ENCODE measurements at regions not wholly inside any gene's neighbourhood (a gene's known extent, or its start where the extent isn't known, plus 50 kb on each side); places are given as distances from the start of the nearest gene placed in this dataset.

GRCh38 chrX:22366906-22367305, 94.2 kb downstream of the CBLL2 start:
- H3K79me2 ChIP-seq: no peaks in the 10 kb centered on the region
- no peak overlapping the region for H3K4me2 ChIP-seq (ENCODE audit: low read length)
- no peak overlapping the region for H3K27ac ChIP-seq
- no peak overlapping the region for H3K4me3 ChIP-seq (ENCODE audit: low read depth, low read length)
- H3K9me3 ChIP-seq (ENCODE audit: control insufficient read depth, low read length): no peaks in the 10 kb centered on the region
- H3K9ac ChIP-seq: no peak overlapping the region
- no peak for TF ChIP-seq CTCF (IDR thresholded peaks at IDR 0.05)
- H3K36me3 ChIP-seq (ENCODE audit: control insufficient read depth, insufficient read depth, low read length): no peaks in the 10 kb centered on the region
- H2AFZ ChIP-seq: no peak overlapping the region
- H3K27me3 ChIP-seq (ENCODE audit: control insufficient read depth, insufficient read depth, low read length): no peaks in the 10 kb centered on the region
- H3K4me1 ChIP-seq: no peaks in the 10 kb centered on the region

DNA sequence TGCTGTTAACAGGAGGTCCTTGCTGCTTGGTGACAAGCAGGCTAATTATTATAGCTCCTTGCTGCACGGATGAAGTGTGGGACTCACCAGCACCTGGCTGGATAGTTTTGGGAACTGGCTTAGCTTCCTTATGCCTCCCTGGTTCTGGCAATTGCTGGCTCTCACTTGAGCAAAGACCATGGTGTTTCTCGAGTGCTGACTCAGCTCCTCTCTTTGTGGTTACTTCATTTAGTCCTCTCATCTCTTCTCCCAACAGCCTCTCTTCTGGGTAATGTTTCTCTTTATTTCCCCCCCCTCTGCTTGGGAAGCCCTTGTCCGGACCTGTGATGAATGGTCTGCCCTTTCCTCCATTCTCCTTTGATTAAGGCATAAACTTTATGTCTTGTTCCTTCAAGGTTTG, 100.4 kb downstream of the CBLL2 start:
- H3K9me3 ChIP-seq (ENCODE audit: control insufficient read depth, low read length): no peaks in the 10 kb centered on the region
- no peak overlapping the region for H3K27ac ChIP-seq
- H3K4me1 ChIP-seq: no peaks in the 10 kb centered on the region
- H3K9ac ChIP-seq: no peak overlapping the region
- no peak overlapping the region for H3K4me2 ChIP-seq (ENCODE audit: low read length)
- no peaks in the 10 kb centered on the region for H3K79me2 ChIP-seq
- no peaks in the 10 kb centered on the region for H3K27me3 ChIP-seq (ENCODE audit: control insufficient read depth, insufficient read depth, low read length)
- H2AFZ ChIP-seq: no peak overlapping the region
- no peak overlapping the region for H3K4me3 ChIP-seq (ENCODE audit: low read depth, low read length)
- TF ChIP-seq CTCF (IDR thresholded peaks at IDR 0.05): no peak
- H3K36me3 ChIP-seq (ENCODE audit: control insufficient read depth, insufficient read depth, low read length): no peaks in the 10 kb centered on the region

DNA sequence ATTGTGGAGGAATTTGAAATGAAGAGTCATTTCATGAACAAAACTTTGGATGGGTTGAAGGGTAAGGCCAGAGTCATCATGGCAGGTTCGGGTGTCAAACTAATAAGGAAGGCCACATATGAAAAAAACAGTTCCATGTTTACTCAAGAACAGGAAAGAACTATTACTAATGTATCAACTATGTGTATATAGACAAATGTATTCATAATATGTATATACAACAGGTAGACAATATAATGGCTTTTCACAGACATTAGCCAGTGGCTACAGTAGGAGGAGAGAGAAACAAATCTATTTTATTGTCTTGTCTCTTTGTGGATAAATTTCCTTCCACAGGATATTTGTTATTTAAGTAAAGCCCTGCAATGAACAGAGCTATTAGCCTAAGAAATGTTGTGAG, 101.1 kb downstream of the CBLL2 start:
- no peak overlapping the region for H3K4me2 ChIP-seq (ENCODE audit: low read length)
- H3K27ac ChIP-seq: no peak overlapping the region
- TF ChIP-seq CTCF (IDR thresholded peaks at IDR 0.05): no peak
- no peak overlapping the region for H2AFZ ChIP-seq
- H3K36me3 ChIP-seq (ENCODE audit: control insufficient read depth, insufficient read depth, low read length): no peaks in the 10 kb centered on the region
- H3K9me3 ChIP-seq (ENCODE audit: control insufficient read depth, low read length): no peaks in the 10 kb centered on the region
- H3K4me1 ChIP-seq: no peaks in the 10 kb centered on the region
- no peaks in the 10 kb centered on the region for H3K79me2 ChIP-seq
- H3K27me3 ChIP-seq (ENCODE audit: control insufficient read depth, insufficient read depth, low read length): no peaks in the 10 kb centered on the region
- no peak overlapping the region for H3K4me3 ChIP-seq (ENCODE audit: low read depth, low read length)
- no peak overlapping the region for H3K9ac ChIP-seq

GRCh38 chrX:22376369-22376768, 103.7 kb downstream of the CBLL2 start:
- Histone ChIP-seq H3K4me3 (ENCODE audit: low read depth, low read length) (no peak overlapping the region), H3K9me3 (ENCODE audit: control insufficient read depth, low read length) (no peaks in the 10 kb centered on the region), H3K4me1 (no peaks in the 10 kb centered on the region), H3K27me3 (ENCODE audit: control insufficient read depth, insufficient read depth, low read length) (no peaks in the 10 kb centered on the region), H2AFZ (no peak overlapping the region), H3K9ac (no peak overlapping the region), H3K36me3 (ENCODE audit: control insufficient read depth, insufficient read depth, low read length) (no peaks in the 10 kb centered on the region), H3K79me2 (no peaks in the 10 kb centered on the region), H3K4me2 (ENCODE audit: low read length) (no peak overlapping the region), H3K27ac (no peak overlapping the region)
- no peak for TF ChIP-seq CTCF (IDR thresholded peaks at IDR 0.05)

- no peaks in the 10 kb centered on the region for H3K36me3 ChIP-seq (ENCODE audit: control insufficient read depth, insufficient read depth, low read length)
- H3K27ac ChIP-seq: no peak overlapping the region
- no peak overlapping the region for H3K4me3 ChIP-seq (ENCODE audit: low read depth, low read length)
- no peaks in the 10 kb centered on the region for H3K4me1 ChIP-seq
- no peaks in the 10 kb centered on the region for H3K27me3 ChIP-seq (ENCODE audit: control insufficient read depth, insufficient read depth, low read length)
- no peak overlapping the region for H3K9ac ChIP-seq
- H3K9me3 ChIP-seq (ENCODE audit: control insufficient read depth, low read length): no peaks in the 10 kb centered on the region
- no peak overlapping the region for H3K4me2 ChIP-seq (ENCODE audit: low read length)
- H2AFZ ChIP-seq: no peak overlapping the region
- TF ChIP-seq CTCF (IDR thresholded peaks at IDR 0.05): no peak
- H3K79me2 ChIP-seq: no peaks in the 10 kb centered on the region
These were observed 105.6 kb downstream of the CBLL2 start for GRCh38 chrX:22378296-22378695.
